Spleen (tissue), 11 donors: ENCODE measurements at regions not wholly inside any gene's neighbourhood (a gene's known extent, or its start where the extent isn't known, plus 50 kb on each side); places are given as distances from the start of the nearest gene placed in this dataset.

Source experiments
- DNase-seq: peaks from one replicate; pipeline ENCODE4 v3.0.0-alpha.2; 2020
- H3K27ac ChIP-seq, 8 donors: fragments of 200-600 bp; sonication (generic) in 7 of 8; 1 replicate in 4 of 8; 2 replicates in 4 of 8; pipeline versions ENCODE4 v1.5.0 to v1.8.0; 2016 to 2021; ENCODE audit warnings: inconsistent platforms in 4 of 8, mild to moderate bottlenecking in 4 of 8, moderate library complexity in 1 of 8
- H3K27me3 ChIP-seq, 7 donors: fragments of 200-600 bp; sonication (generic) in 6 of 7; replicated peaks in 1 of 7; 1 replicate in 4 of 7; 2 replicates in 3 of 7; pipeline versions ENCODE4 v1.5.0 to v1.8.0; 2016 to 2021; ENCODE audit warnings: inconsistent platforms in 3 of 7, mild to moderate bottlenecking in 1 of 7
- H3K36me3 ChIP-seq, 6 donors: fragments of 200-600 bp; sonication (generic) in 5 of 6; 1 replicate in 4 of 6; 2 replicates in 2 of 6; pipeline versions ENCODE4 v1.5.0 to v1.8.0; 2016 to 2021; ENCODE audit warnings: inconsistent platforms in 2 of 6
- H3K4me1 ChIP-seq, 6 donors: fragments of 200-600 bp; sonication (generic) in 5 of 6; 1 replicate in 3 of 6; 2 replicates in 3 of 6; pipeline versions ENCODE4 v1.5.0 to v1.8.0; 2016 to 2021; ENCODE audit warnings: inconsistent platforms in 3 of 6
- H3K4me3 ChIP-seq, 8 donors: fragments of 200-600 bp; sonication (generic) in 7 of 8; 1 replicate in 4 of 8; 2 replicates in 4 of 8; pipeline versions ENCODE4 v1.5.0 to v1.8.0; 2016 to 2021; ENCODE audit warnings: inconsistent platforms in 4 of 8, mild to moderate bottlenecking in 4 of 8, moderate library complexity in 2 of 8
- H3K9me3 ChIP-seq, 8 donors: fragments of 200-600 bp; sonication (generic) in 7 of 8; 1 replicate in 4 of 8; 2 replicates in 4 of 8; pipeline versions ENCODE4 v1.5.0 to v1.8.0; 2016 to 2021; ENCODE audit warnings: inconsistent platforms in 4 of 8
- CTCF ChIP-seq, 11 experiments: fragments of 200-600 bp in 7 of 11; fragments of 450-650 bp in 4 of 11; sonication (generic) in 4 of 11; IDR thresholded peaks in 8 of 11; conservative IDR thresholded peaks in 3 of 11; 1 replicate in 7 of 11; 2 replicates in 4 of 11; pipeline versions ENCODE4 v1.4.0 to v1.8.0; 2016 to 2021; ENCODE audit warnings: antibody characterized with exemption in 11 of 11, inconsistent platforms in 4 of 11, mild to moderate bottlenecking in 1 of 11
- POLR2A ChIP-seq, 3 donors: fragments of 450-650 bp; IDR thresholded peaks; one replicate each; pipeline ENCODE4 v1.5.1; 2017; ENCODE audit warnings: antibody characterized with exemption in 3 of 3, mild to moderate bottlenecking in 1 of 3
- POLR2AphosphoS5 ChIP-seq, 3 donors: sonication (generic); formaldehyde crosslinking; IDR thresholded peaks; one replicate each; pipeline ENCODE4 v1.5.1; 2017; ENCODE audit warnings: antibody characterized with exemption in 3 of 3
- WGBS, 5 donors: extraction: QIAGEN DNeasy Blood & Tissue Kit in 3 of 5; methylation state at CpG; one replicate each; pipeline versions ENCODE4 v1.1.5 to v1.1.7; 2013 to 2018; 5-methylcytosine and 5-hydroxymethylcytosine counted together
- intact Hi-C: fragments of 100-400 bp; cut with DNase I; formaldehyde crosslinking; loops from one replicate; pipeline ENCODE4 v1.15.0; 2023; ENCODE audit warnings: low total_unique reads
- donor health status: healthy with polysubstance abuse.
- donor health status: DM: no; HTN: no; CAD: no; lungs with moderate emphysema.
- donor health status: DM: no; HTN: no; CAD: no.
- donor health status: Bipolar disorder and iron deficiency.
- donor health status: healthy.
- donor health status: DM: no; HTN: no; CAD: no.
- donor health status: DM: yes; HTN: yes; CAD: no.

- Histone ChIP-seq H3K9me3 (peaks cover 0 to 30% (median 10%) of the 10 kb centered on the region in 8 donors), H3K27me3 (no peaks in the 10 kb centered on the region), H3K36me3 (no peaks in the 10 kb centered on the region), H3K4me3 (no peak overlapping the region), H3K27ac (no peak overlapping the region), H3K4me1 (peaks cover 0 to 4% (median 0%) of the 10 kb centered on the region in 6 donors)
- intact Hi-C loops: no loop called here
- no peak for TF ChIP-seq POLR2A (IDR thresholded peaks at IDR 0.05)
- DNase-seq: no peak
These were observed 192.9 kb upstream of the NRXN1 start for GRCh38 chr2:51224790-51225189.

- intact Hi-C loops: no loop called here
- WGBS, 5 donors: 72 to 96% (median 85%) methylated on average over 4 of the region's 4 CpGs
- Histone ChIP-seq H3K9me3 (peaks cover 0 to 28% (median 1%) of the 10 kb centered on the region in 8 donors), H3K27ac (no peak overlapping the region), H3K27me3 (no peaks in the 10 kb centered on the region), H3K4me1 (peaks cover 0 to 4% (median 0%) of the 10 kb centered on the region in 6 donors), H3K4me3 (no peak overlapping the region), H3K36me3 (no peaks in the 10 kb centered on the region)
- no peak for DNase-seq
- TF ChIP-seq POLR2A (IDR thresholded peaks at IDR 0.05) (no peak), POLR2AphosphoS5 (IDR thresholded peaks at IDR 0.05) (no peak), CTCF (IDR thresholded peaks at IDR 0.05 in 8 of 11, conservative IDR thresholded peaks at IDR 0.05 in 3 of 11) (no peak)
These were observed 190.2 kb upstream of the NRXN1 start for GRCh38 chr2:51222106-51222505.

GRCh38 chr2:51220606-51221005 lies 188.7 kb upstream of the NRXN1 start:
- H3K36me3 ChIP-seq: no peaks in the 10 kb centered on the region
- H3K4me3 ChIP-seq: no peak overlapping the region
- no peaks in the 10 kb centered on the region for H3K27me3 ChIP-seq
- peaks cover 0 to 4% (median 0%) of the 10 kb centered on the region in 6 donors for H3K4me1 ChIP-seq
- TF ChIP-seq CTCF (IDR thresholded peaks at IDR 0.05 in 8 of 11, conservative IDR thresholded peaks at IDR 0.05 in 3 of 11) (no peak), POLR2AphosphoS5 (IDR thresholded peaks at IDR 0.05) (no peak), POLR2A (IDR thresholded peaks at IDR 0.05) (no peak)
- intact Hi-C loops: no loop called here
- DNase-seq: no peak
- H3K27ac ChIP-seq: no peak overlapping the region
- H3K9me3 ChIP-seq: peaks cover 0 to 17% (median 2%) of the 10 kb centered on the region in 8 donors

GRCh38 chr2:51220080-51220479 lies 188.1 kb upstream of the NRXN1 start:
- WGBS, 5 donors: 65 to 81% (median 72%) methylated on average over 2 of the region's 2 CpGs
- no peak for DNase-seq
- H3K4me3 ChIP-seq: no peak overlapping the region
- no peaks in the 10 kb centered on the region for H3K27me3 ChIP-seq
- no peak overlapping the region for H3K27ac ChIP-seq
- H3K4me1 ChIP-seq: peaks cover 0 to 4% (median 0%) of the 10 kb centered on the region in 6 donors
- peaks cover 0 to 16% (median 2%) of the 10 kb centered on the region in 8 donors for H3K9me3 ChIP-seq
- no peaks in the 10 kb centered on the region for H3K36me3 ChIP-seq
- intact Hi-C loops: no loop called here
- no peak for TF ChIP-seq POLR2AphosphoS5 (IDR thresholded peaks at IDR 0.05)
- no peak for TF ChIP-seq POLR2A (IDR thresholded peaks at IDR 0.05)
- no peak for TF ChIP-seq CTCF (IDR thresholded peaks at IDR 0.05 in 8 of 11, conservative IDR thresholded peaks at IDR 0.05 in 3 of 11)

GRCh38 chr2:51219468-51219867 lies 187.5 kb upstream of the NRXN1 start:
- intact Hi-C loops: no loop called here
- TF ChIP-seq CTCF (IDR thresholded peaks at IDR 0.05 in 8 of 11, conservative IDR thresholded peaks at IDR 0.05 in 3 of 11) (no peak), POLR2AphosphoS5 (IDR thresholded peaks at IDR 0.05) (no peak), POLR2A (IDR thresholded peaks at IDR 0.05) (no peak)
- Histone ChIP-seq H3K27me3 (no peaks in the 10 kb centered on the region), H3K4me1 (peaks cover 0 to 4% (median 0%) of the 10 kb centered on the region in 6 donors), H3K4me3 (no peak overlapping the region), H3K9me3 (peaks cover 0 to 16% (median 2%) of the 10 kb centered on the region in 8 donors), H3K36me3 (no peaks in the 10 kb centered on the region), H3K27ac (no peak overlapping the region)
- whole genome bisulfite sequencing, 5 donors: 53 to 74% (median 66%) methylated on average over 4 of the region's 4 CpGs
- no peak for DNase-seq
